ENCODE measurements at regions not wholly inside any gene's neighbourhood (a gene's known extent, or its start where the extent isn't known, plus 50 kb on each side); places are given as distances from the start of the nearest gene placed in this dataset.

DNA sequence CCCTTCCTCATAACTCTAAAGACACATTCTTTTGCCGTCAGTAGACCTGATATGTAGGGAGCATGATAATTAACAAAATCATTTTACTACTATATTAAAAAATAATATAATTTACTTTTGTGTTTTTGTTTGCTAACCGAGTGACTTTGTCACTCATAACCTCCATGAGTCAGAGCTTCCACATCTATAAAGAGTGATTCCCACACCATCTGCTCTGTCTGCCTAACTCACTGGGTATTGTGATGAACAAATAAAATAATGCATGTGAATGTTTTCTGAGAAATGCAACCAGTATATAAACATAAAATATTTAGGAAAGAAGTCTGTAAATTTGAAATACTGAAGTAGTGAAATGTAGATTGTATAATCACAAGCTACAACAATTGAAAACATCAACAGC lies 123.4 kb upstream of the DSEL start:
- H3K4me2 ChIP-seq (ENCODE audit: low read depth, low read length, poor library complexity, severe bottlenecking), result no peak overlapping the region
- H3F3A ChIP-seq (ENCODE audit: low read depth), result no peaks in the 10 kb centered on the region
- no peaks in the 10 kb centered on the region for H3K9me2 ChIP-seq (replicated peaks; ENCODE audit: low read depth, low read length)
- H3K36me3 ChIP-seq (ENCODE audit: insufficient read depth, low read length), result no peaks in the 10 kb centered on the region
- no peak overlapping the region for H2AFZ ChIP-seq (ENCODE audit: low read length)
- no peak overlapping the region for H3K4me3 ChIP-seq (ENCODE audit: low read length, poor library complexity, severe bottlenecking)
- H3K4me1 ChIP-seq (ENCODE audit: insufficient read depth, low read length, poor library complexity, severe bottlenecking), result no peaks in the 10 kb centered on the region
- no peak for TF ChIP-seq EZH2phosphoT487 (IDR thresholded peaks at IDR 0.05; ENCODE audit: borderline replicate concordance)
- TF ChIP-seq, protein P1, sequence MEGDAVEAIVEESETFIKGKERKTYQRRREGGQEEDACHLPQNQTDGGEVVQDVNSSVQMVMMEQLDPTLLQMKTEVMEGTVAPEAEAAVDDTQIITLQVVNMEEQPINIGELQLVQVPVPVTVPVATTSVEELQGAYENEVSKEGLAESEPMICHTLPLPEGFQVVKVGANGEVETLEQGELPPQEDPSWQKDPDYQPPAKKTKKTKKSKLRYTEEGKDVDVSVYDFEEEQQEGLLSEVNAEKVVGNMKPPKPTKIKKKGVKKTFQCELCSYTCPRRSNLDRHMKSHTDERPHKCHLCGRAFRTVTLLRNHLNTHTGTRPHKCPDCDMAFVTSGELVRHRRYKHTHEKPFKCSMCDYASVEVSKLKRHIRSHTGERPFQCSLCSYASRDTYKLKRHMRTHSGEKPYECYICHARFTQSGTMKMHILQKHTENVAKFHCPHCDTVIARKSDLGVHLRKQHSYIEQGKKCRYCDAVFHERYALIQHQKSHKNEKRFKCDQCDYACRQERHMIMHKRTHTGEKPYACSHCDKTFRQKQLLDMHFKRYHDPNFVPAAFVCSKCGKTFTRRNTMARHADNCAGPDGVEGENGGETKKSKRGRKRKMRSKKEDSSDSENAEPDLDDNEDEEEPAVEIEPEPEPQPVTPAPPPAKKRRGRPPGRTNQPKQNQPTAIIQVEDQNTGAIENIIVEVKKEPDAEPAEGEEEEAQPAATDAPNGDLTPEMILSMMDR (conservative IDR thresholded peaks at IDR 0.05; ENCODE audit: low read length), result no peak
- H4K20me1 ChIP-seq (ENCODE audit: insufficient read depth, low read length, poor library complexity, severe bottlenecking), result no peaks in the 10 kb centered on the region
- no peaks in the 10 kb centered on the region for H3K27me3 ChIP-seq (ENCODE audit: insufficient read depth, low read length, poor library complexity, severe bottlenecking)
- H3K9ac ChIP-seq (ENCODE audit: low read depth, low read length, poor library complexity, severe bottlenecking), result no peak overlapping the region
- H3K9me3 ChIP-seq (ENCODE audit: insufficient read depth, low read depth, low read length), result no peaks in the 10 kb centered on the region
- H3K79me2 ChIP-seq (ENCODE audit: insufficient read depth, low read length), result no peaks in the 10 kb centered on the region

DNA sequence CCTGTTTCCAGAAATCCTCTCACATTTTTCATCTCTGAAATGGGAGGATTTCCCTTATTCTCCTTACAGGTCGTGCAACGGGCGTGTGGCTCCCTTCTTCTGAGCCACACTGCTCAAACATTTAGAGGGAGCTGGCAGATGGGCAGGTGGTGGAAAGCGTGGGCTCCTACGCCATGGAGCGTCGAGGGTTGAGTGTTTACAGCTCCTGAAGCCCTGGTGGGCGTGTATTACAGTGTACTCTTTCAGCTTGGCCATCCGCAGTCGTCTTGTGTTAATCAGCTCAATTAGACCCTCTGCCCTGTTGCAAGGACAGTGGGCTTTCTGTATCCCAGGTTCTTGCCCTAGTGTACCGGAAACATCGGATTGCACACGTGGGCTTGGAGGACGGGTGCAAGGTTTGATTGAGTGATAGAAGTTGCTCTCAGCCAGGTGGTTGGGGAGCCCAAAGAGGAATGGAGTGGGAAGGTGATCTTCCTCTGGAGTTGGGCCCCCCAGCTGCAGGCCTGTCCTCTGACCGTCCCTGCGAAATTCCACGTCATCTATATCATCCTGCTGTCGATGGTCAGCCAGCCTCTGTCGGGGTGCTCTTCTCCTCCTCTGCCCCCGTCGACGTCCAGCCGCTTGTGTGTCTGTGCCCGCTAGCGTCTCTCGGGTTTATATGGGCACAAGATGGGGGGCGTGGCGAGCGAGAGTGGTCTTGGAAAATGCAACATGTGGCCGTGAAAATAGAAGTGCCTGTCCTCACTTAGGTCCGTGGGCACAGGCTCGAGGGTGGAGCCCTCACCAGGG lies 120.3 kb upstream of the DSEL start:
- Histone ChIP-seq H3K9ac (ENCODE audit: low read depth, low read length, poor library complexity, severe bottlenecking) (no peak overlapping the region), H2AFZ (ENCODE audit: low read length) (no peak overlapping the region), H3K9me2 (replicated peaks; ENCODE audit: low read depth, low read length) (no peaks in the 10 kb centered on the region), H4K20me1 (ENCODE audit: insufficient read depth, low read length, poor library complexity, severe bottlenecking) (no peaks in the 10 kb centered on the region), H3K79me2 (ENCODE audit: insufficient read depth, low read length) (no peaks in the 10 kb centered on the region), H3K4me3 (ENCODE audit: low read length, poor library complexity, severe bottlenecking) (no peak overlapping the region), H3K4me1 (ENCODE audit: insufficient read depth, low read length, poor library complexity, severe bottlenecking) (no peaks in the 10 kb centered on the region), H3K36me3 (ENCODE audit: insufficient read depth, low read length) (no peaks in the 10 kb centered on the region), H3K4me2 (ENCODE audit: low read depth, low read length, poor library complexity, severe bottlenecking) (no peak overlapping the region), H3K27me3 (ENCODE audit: insufficient read depth, low read length, poor library complexity, severe bottlenecking) (no peaks in the 10 kb centered on the region), H3F3A (ENCODE audit: low read depth) (no peaks in the 10 kb centered on the region), H3K9me3 (ENCODE audit: insufficient read depth, low read depth, low read length) (no peaks in the 10 kb centered on the region)
- no peak for TF ChIP-seq EZH2phosphoT487 (IDR thresholded peaks at IDR 0.05; ENCODE audit: borderline replicate concordance)
- TF ChIP-seq, protein P1 (conservative IDR thresholded peaks at IDR 0.05; ENCODE audit: low read length), result no peak

DNA sequence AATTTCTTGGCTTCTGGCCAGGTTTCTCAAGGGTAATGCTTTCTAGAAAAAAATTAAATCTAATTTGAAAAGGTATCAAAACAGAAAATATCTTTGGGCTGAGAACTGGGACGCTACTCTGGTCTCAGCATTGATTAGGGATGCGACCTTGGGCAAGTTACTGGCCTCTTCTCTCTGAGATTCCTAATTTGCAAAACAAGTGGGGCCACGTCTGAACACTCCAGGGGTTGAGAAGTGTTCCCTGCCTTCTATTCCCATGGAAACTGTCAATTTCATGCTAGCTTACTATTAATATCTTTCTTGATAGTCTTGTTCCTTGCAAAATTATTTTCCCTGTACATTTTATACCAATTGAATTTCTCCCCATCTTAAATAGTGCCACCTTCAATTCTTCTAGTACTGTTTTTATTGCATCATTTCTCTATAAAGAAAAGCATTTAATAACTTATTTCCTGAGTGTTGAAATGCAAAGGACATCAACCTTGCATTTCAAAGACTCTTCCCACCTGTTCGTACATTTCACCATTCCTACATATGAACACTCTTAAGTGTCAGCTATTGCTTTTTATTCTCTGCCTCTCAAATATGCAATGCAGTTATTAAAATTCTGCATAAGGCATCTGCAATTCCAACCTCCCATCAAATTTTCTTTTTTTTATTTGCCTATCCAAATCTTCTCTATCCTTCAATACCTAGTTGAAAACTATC lies 118.3 kb upstream of the DSEL start:
- no peaks in the 10 kb centered on the region for H3K27me3 ChIP-seq (ENCODE audit: insufficient read depth, low read length, poor library complexity, severe bottlenecking)
- H3F3A ChIP-seq (ENCODE audit: low read depth), result no peaks in the 10 kb centered on the region
- H3K9ac ChIP-seq (ENCODE audit: low read depth, low read length, poor library complexity, severe bottlenecking), result no peak overlapping the region
- H3K9me2 ChIP-seq (replicated peaks; ENCODE audit: low read depth, low read length), result no peaks in the 10 kb centered on the region
- no peaks in the 10 kb centered on the region for H3K36me3 ChIP-seq (ENCODE audit: insufficient read depth, low read length)
- no peaks in the 10 kb centered on the region for H4K20me1 ChIP-seq (ENCODE audit: insufficient read depth, low read length, poor library complexity, severe bottlenecking)
- H3K4me2 ChIP-seq (ENCODE audit: low read depth, low read length, poor library complexity, severe bottlenecking), result no peak overlapping the region
- H3K4me1 ChIP-seq (ENCODE audit: insufficient read depth, low read length, poor library complexity, severe bottlenecking), result no peaks in the 10 kb centered on the region
- no peaks in the 10 kb centered on the region for H3K9me3 ChIP-seq (ENCODE audit: insufficient read depth, low read depth, low read length)
- TF ChIP-seq EZH2phosphoT487 (IDR thresholded peaks at IDR 0.05; ENCODE audit: borderline replicate concordance), result no peak
- TF ChIP-seq, protein P1 (conservative IDR thresholded peaks at IDR 0.05; ENCODE audit: low read length), result no peak
- no peak overlapping the region for H2AFZ ChIP-seq (ENCODE audit: low read length)
- no peaks in the 10 kb centered on the region for H3K79me2 ChIP-seq (ENCODE audit: insufficient read depth, low read length)
- no peak overlapping the region for H3K4me3 ChIP-seq (ENCODE audit: low read length, poor library complexity, severe bottlenecking)
